ENCODE measurements at regions not wholly inside any gene's neighbourhood (a gene's known extent, or its start where the extent isn't known, plus 50 kb on each side); places are given as distances from the start of the nearest gene placed in this dataset.

GRCh38 chr17:68103148-68103547 is 67.6 kb downstream of the KPNA2 start:
- Histone ChIP-seq H3K79me2 (ENCODE audit: control insufficient read depth, low read length) (peaks cover 38% of the 10 kb centered on the region), H3K9me3 (ENCODE audit: control insufficient read depth, insufficient read depth, low read length) (no peaks in the 10 kb centered on the region; the same call in 1 of the 2 replicates), H3K4me2 (ENCODE audit: low read length) (peak overlapping the region; percentile 96), H4K20me1 (ENCODE audit: control insufficient read depth, insufficient read depth, low read depth, low read length) (no peaks in the 10 kb centered on the region), H3K4me3 (ENCODE audit: low read length) (peak overlapping the region; percentile 98), H3K9me2 (replicated peaks; ENCODE audit: control insufficient read depth, low read length) (no peaks in the 10 kb centered on the region), H3K4me1 (ENCODE audit: control insufficient read depth, low read length) (peaks cover 19% of the 10 kb centered on the region), H3K27ac (ENCODE audit: low read depth, low read length) (no peak overlapping the region), H3F3A (ENCODE audit: control insufficient read depth, insufficient read depth) (peaks cover 8% of the 10 kb centered on the region; the same call in 1 of the 2 replicates), H3K36me3 (ENCODE audit: control insufficient read depth, low read length) (peaks cover 8% of the 10 kb centered on the region), H3K27me3 (ENCODE audit: control insufficient read depth, low read length) (no peaks in the 10 kb centered on the region)
- TF ChIP-seq, protein P1, sequence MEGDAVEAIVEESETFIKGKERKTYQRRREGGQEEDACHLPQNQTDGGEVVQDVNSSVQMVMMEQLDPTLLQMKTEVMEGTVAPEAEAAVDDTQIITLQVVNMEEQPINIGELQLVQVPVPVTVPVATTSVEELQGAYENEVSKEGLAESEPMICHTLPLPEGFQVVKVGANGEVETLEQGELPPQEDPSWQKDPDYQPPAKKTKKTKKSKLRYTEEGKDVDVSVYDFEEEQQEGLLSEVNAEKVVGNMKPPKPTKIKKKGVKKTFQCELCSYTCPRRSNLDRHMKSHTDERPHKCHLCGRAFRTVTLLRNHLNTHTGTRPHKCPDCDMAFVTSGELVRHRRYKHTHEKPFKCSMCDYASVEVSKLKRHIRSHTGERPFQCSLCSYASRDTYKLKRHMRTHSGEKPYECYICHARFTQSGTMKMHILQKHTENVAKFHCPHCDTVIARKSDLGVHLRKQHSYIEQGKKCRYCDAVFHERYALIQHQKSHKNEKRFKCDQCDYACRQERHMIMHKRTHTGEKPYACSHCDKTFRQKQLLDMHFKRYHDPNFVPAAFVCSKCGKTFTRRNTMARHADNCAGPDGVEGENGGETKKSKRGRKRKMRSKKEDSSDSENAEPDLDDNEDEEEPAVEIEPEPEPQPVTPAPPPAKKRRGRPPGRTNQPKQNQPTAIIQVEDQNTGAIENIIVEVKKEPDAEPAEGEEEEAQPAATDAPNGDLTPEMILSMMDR (IDR thresholded peaks at IDR 0.05; ENCODE audit: low read depth, low read length, poor library complexity, severe bottlenecking): no peak
- no peak for TF ChIP-seq EZH2phosphoT487 (IDR thresholded peaks at IDR 0.05; ENCODE audit: borderline replicate concordance, low read length)

- Histone ChIP-seq H3K9me3 (ENCODE audit: control insufficient read depth, insufficient read depth, low read length) (peaks cover 5% of the 10 kb centered on the region; the same call in 1 of the 2 replicates), H4K20me1 (ENCODE audit: control insufficient read depth, insufficient read depth, low read depth, low read length) (no peaks in the 10 kb centered on the region), H3K79me2 (ENCODE audit: control insufficient read depth, low read length) (peaks cover 40% of the 10 kb centered on the region), H3K27me3 (ENCODE audit: control insufficient read depth, low read length) (no peaks in the 10 kb centered on the region), H3K4me3 (ENCODE audit: low read length) (no peak overlapping the region), H3F3A (ENCODE audit: control insufficient read depth, insufficient read depth) (peaks cover 8% of the 10 kb centered on the region; the same call in 1 of the 2 replicates), H3K4me1 (ENCODE audit: control insufficient read depth, low read length) (peaks cover 12% of the 10 kb centered on the region), H3K27ac (ENCODE audit: low read depth, low read length) (no peak overlapping the region), H3K9me2 (replicated peaks; ENCODE audit: control insufficient read depth, low read length) (no peaks in the 10 kb centered on the region), H3K36me3 (ENCODE audit: control insufficient read depth, low read length) (peaks cover 13% of the 10 kb centered on the region), H3K4me2 (ENCODE audit: low read length) (no peak overlapping the region)
- TF ChIP-seq EZH2phosphoT487 (IDR thresholded peaks at IDR 0.05; ENCODE audit: borderline replicate concordance, low read length): no peak
- TF ChIP-seq, protein P1 (IDR thresholded peaks at IDR 0.05; ENCODE audit: low read depth, low read length, poor library complexity, severe bottlenecking): no peak
These were observed 70.5 kb downstream of the KPNA2 start for GRCh38 chr17:68106085-68106484.

DNA sequence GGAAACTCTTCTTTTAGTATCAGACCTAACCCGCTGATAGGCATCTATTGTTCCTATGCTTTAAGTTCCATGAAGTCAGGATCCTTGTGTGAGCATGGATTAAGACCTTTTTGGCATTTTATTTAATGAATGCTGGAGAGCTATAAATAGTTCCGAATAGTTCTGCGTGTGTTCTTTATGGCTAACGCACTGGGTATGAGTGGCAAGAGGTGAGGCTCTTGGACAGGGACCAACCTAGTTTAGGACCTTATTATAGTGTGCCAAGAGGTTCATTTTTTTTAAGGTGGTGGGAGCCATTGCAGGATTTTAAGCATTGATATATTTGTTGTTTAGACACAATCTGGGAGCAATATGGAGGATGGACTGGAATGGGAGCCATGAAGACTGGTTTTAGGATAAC is 71.8 kb downstream of the KPNA2 start:
- Histone ChIP-seq H3K27me3 (ENCODE audit: control insufficient read depth, low read length) (no peaks in the 10 kb centered on the region), H3K27ac (ENCODE audit: low read depth, low read length) (no peak overlapping the region), H3K79me2 (ENCODE audit: control insufficient read depth, low read length) (peaks cover 29% of the 10 kb centered on the region), H3K36me3 (ENCODE audit: control insufficient read depth, low read length) (peaks cover 13% of the 10 kb centered on the region), H3K9me2 (replicated peaks; ENCODE audit: control insufficient read depth, low read length) (no peaks in the 10 kb centered on the region), H3K4me3 (ENCODE audit: low read length) (no peak overlapping the region), H3K9me3 (ENCODE audit: control insufficient read depth, insufficient read depth, low read length) (peaks cover 5% of the 10 kb centered on the region; the same call in 1 of the 2 replicates), H3F3A (ENCODE audit: control insufficient read depth, insufficient read depth) (peaks cover 8% of the 10 kb centered on the region; the same call in 1 of the 2 replicates), H4K20me1 (ENCODE audit: control insufficient read depth, insufficient read depth, low read depth, low read length) (no peaks in the 10 kb centered on the region), H3K4me1 (ENCODE audit: control insufficient read depth, low read length) (peaks cover 11% of the 10 kb centered on the region), H3K4me2 (ENCODE audit: low read length) (no peak overlapping the region)
- TF ChIP-seq EZH2phosphoT487 (IDR thresholded peaks at IDR 0.05; ENCODE audit: borderline replicate concordance, low read length): no peak
- TF ChIP-seq, protein P1 (IDR thresholded peaks at IDR 0.05; ENCODE audit: low read depth, low read length, poor library complexity, severe bottlenecking): no peak

All from DOHH2 (cell line).